GM18520 (cell line): ENCODE measurements at regions not wholly inside any gene's neighbourhood (a gene's known extent, or its start where the extent isn't known, plus 50 kb on each side); places are given as distances from the start of the nearest gene placed in this dataset.
"Not testable (repeated sequence)": the region's sequence is repeated elsewhere in the genome, so short reads cannot be mapped to it uniquely, and the experiment has no call there.

ENCODE experiments used
- ATAC-seq: cut with Tn5 transposase; IDR thresholded peaks from one replicate; pipeline ENCODE4 v1.9.1; 2021; ENCODE audit not compliant: unreplicated experiment

- ATAC-seq, result peak; percentile 81
These were observed 50.1 kb upstream of the ACSL4 start for GRCh38 chrX:109782994-109783700.

- ATAC-seq, result no peak
These were observed 50.6 kb upstream of the ACSL4 start for GRCh38 chrX:109783701-109784079.

GRCh38 chrX:109785053-109785452, 52.0 kb upstream of the ACSL4 start:
- no peak for ATAC-seq

- ATAC-seq, result not testable (repeated sequence)
These were observed 57.5 kb upstream of the ACSL4 start for GRCh38 chrX:109790511-109790910.

GRCh38 chrX:109793191-109793590, 60.1 kb upstream of the ACSL4 start:
- no peak for ATAC-seq

- no peak for ATAC-seq
These were observed 62.6 kb upstream of the ACSL4 start for GRCh38 chrX:109795682-109796081.

GRCh38 chrX:109797311-109797975, 64.4 kb upstream of the ACSL4 start:
- ATAC-seq, result no peak

GRCh38 chrX:109812236-109812635, 79.2 kb upstream of the ACSL4 start:
- ATAC-seq, result no peak

- no peak for ATAC-seq
These were observed 80.2 kb upstream of the ACSL4 start for GRCh38 chrX:109813236-109813635.

- no peak for ATAC-seq
These were observed 85.9 kb upstream of the ACSL4 start for GRCh38 chrX:109818976-109819375.

- no peak for ATAC-seq
These were observed 89.8 kb upstream of the ACSL4 start for GRCh38 chrX:109822861-109823260.

- ATAC-seq, result no peak
These were observed 94.1 kb upstream of the ACSL4 start for GRCh38 chrX:109826954-109827708.

GRCh38 chrX:109827772-109828171, 94.7 kb upstream of the ACSL4 start:
- ATAC-seq, result no peak

GRCh38 chrX:109830157-109830703, 97.2 kb upstream of the ACSL4 start:
- ATAC-seq, result peak; percentile 15

- peak; percentile 57 for ATAC-seq
These were observed 97.7 kb upstream of the ACSL4 start for GRCh38 chrX:109830704-109831206.

- peak; percentile 29 for ATAC-seq
These were observed 98.4 kb upstream of the ACSL4 start for GRCh38 chrX:109831326-109831985.

GRCh38 chrX:109839694-109840567, 106.9 kb upstream of the ACSL4 start:
- no peak for ATAC-seq

- ATAC-seq, result no peak
These were observed 107.5 kb upstream of the ACSL4 start for GRCh38 chrX:109840585-109840984.

GRCh38 chrX:109841257-109841656, 108.2 kb upstream of the ACSL4 start:
- no peak for ATAC-seq
